ENCODE measurements at regions not wholly inside any gene's neighbourhood (a gene's known extent, or its start where the extent isn't known, plus 50 kb on each side); places are given as distances from the start of the nearest gene placed in this dataset.

DNA sequence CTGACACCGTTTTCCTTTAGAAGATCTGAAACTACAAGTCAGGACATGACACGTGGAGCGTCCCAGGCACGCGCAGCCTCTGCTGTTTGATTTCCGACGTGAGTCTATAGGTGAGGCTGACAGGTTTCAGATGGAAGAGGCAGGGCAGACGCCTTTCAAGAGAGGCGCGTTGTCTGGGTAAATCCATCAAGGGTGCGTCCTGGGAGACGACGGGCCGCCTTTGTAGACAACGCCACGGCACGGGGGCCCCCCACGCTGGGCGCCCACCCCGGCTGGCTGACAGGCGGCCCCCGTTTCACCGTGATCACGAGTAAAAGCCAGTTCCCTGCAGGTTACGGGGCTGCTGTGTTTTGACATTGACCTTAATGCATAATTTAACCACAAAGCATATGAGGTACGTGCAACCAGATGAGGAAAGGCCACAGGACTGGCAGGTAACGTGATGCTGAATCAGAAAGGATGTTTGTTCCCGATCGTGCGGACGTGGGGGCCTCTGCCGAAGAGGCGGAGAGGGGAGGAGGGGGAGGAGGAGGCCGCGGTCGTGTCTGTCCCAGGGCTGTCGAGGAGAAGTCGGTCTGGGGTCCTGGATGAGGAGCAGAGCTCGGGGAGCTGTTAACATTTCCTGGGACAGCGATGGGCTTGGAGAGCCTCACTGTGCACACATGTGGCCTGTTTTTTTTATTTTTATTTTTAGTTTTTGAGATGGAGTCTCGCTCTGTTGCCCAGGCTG, 51.1 kb upstream of the PPP2R3B start:
- WGBS: 72% methylated on average over 41 of the region's 41 CpGs
- Histone ChIP-seq H3K9me3 (ENCODE audit: control insufficient read depth in 2 of 2, insufficient read depth in 1 of 2, low read length in 1 of 2) (peaks cover 1 to 18% of the 10 kb centered on the region in 2 donors), H3K4me3 (ENCODE audit: low read length in 2 of 2) (no peak overlapping the region), H3K27ac (ENCODE audit: low read depth in 1 of 2, low read length in 1 of 2) (peak overlapping the region in 1 of 2 donors; percentile 31), H3K36me3 (ENCODE audit: control insufficient read depth in 2 of 2, insufficient read depth in 2 of 2, low read length in 1 of 2) (no peaks in the 10 kb centered on the region), H3K4me1 (ENCODE audit: control insufficient read depth in 2 of 2, insufficient read depth in 2 of 2, low read length in 2 of 2) (no peaks in the 10 kb centered on the region), H3K27me3 (ENCODE audit: control insufficient read depth in 2 of 2, insufficient read depth in 1 of 2, low read length in 1 of 2) (no peaks in the 10 kb centered on the region)
- DNase-seq (ENCODE audit: low read depth in 6 of 9, low spot score in 9 of 9): no peak

DNA sequence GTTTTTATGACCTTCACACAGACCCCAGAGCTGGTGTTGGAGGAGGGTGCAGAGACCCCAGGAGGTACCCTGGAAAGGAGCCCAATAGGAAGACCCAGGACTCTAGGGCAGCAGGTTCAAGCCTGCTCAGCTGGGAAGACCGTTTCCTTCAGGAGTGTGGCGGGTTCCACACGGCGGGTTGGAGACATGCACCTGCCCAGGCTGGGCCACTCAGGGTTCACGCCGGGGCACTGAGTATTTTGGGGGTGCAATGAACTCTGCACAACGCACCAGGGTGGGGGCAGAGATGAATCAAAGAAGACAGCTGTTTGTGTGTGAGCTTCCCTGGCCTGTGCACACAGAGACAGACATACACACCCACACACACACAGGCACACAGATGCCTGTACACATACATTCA, 52.5 kb upstream of the PPP2R3B start:
- no peak overlapping the region for H3K27ac ChIP-seq (ENCODE audit: low read depth in 1 of 2, low read length in 1 of 2)
- no peak overlapping the region for H3K4me3 ChIP-seq (ENCODE audit: low read length in 2 of 2)
- H3K9me3 ChIP-seq (ENCODE audit: control insufficient read depth in 2 of 2, insufficient read depth in 1 of 2, low read length in 1 of 2): peaks cover 1 to 18% of the 10 kb centered on the region in 2 donors
- H3K27me3 ChIP-seq (ENCODE audit: control insufficient read depth in 2 of 2, insufficient read depth in 1 of 2, low read length in 1 of 2): no peaks in the 10 kb centered on the region
- WGBS: 95% methylated on average over 7 of the region's 7 CpGs
- H3K4me1 ChIP-seq (ENCODE audit: control insufficient read depth in 2 of 2, insufficient read depth in 2 of 2, low read length in 2 of 2): no peaks in the 10 kb centered on the region
- H3K36me3 ChIP-seq (ENCODE audit: control insufficient read depth in 2 of 2, insufficient read depth in 2 of 2, low read length in 1 of 2): no peaks in the 10 kb centered on the region
- no peak for DNase-seq (ENCODE audit: low read depth in 6 of 9, low spot score in 9 of 9)

DNA sequence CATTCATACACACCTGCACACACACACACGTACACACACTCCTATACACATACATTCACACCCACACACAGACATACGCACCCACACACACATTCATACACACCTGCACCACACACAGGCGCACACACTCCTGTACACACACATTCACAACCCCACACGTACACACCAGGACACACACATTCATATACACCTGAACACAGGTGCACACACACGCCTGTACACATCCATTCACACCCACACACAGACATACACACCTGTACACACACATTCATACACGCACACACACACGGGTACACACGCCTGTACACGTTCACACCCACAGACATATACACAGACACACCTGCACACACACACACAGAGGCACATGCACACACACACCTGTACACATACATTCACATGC, 53.0 kb upstream of the PPP2R3B start:
- no peak overlapping the region for H3K4me3 ChIP-seq (ENCODE audit: low read length in 2 of 2)
- H3K36me3 ChIP-seq (ENCODE audit: control insufficient read depth in 2 of 2, insufficient read depth in 2 of 2, low read length in 1 of 2): no peaks in the 10 kb centered on the region
- H3K27me3 ChIP-seq (ENCODE audit: control insufficient read depth in 2 of 2, insufficient read depth in 1 of 2, low read length in 1 of 2): no peaks in the 10 kb centered on the region
- 95% methylated on average over 9 of the region's 9 CpGs for WGBS
- no peaks in the 10 kb centered on the region for H3K4me1 ChIP-seq (ENCODE audit: control insufficient read depth in 2 of 2, insufficient read depth in 2 of 2, low read length in 2 of 2)
- DNase-seq (ENCODE audit: low read depth in 6 of 9, low spot score in 9 of 9): no peak
- no peak overlapping the region for H3K27ac ChIP-seq (ENCODE audit: low read depth in 1 of 2, low read length in 1 of 2)
- H3K9me3 ChIP-seq (ENCODE audit: control insufficient read depth in 2 of 2, insufficient read depth in 1 of 2, low read length in 1 of 2): peaks cover 1 to 18% of the 10 kb centered on the region in 2 donors

DNA sequence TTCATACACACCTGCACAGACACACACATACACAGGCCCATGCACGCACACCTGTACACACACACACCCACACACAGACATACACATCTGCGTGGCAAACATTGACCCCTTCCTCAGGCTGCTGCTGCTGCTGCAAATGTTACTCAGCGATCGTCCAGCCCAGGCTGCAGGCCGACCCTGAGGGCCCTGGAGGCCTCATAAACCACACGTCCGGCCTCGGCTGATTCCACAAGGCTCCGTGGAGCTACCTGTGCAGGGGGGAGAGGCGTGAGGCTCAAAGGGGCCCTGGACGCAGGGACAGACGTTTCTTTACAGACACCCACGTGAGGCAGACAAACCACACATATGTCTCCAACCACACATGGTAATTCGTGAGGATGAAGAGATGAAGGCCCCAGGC, 53.9 kb upstream of the PPP2R3B start:
- Histone ChIP-seq H3K4me1 (ENCODE audit: control insufficient read depth in 2 of 2, insufficient read depth in 2 of 2, low read length in 2 of 2) (no peaks in the 10 kb centered on the region), H3K4me3 (ENCODE audit: low read length in 2 of 2) (no peak overlapping the region), H3K9me3 (ENCODE audit: control insufficient read depth in 2 of 2, insufficient read depth in 1 of 2, low read length in 1 of 2) (peaks cover 1 to 18% of the 10 kb centered on the region in 2 donors), H3K27ac (ENCODE audit: low read depth in 1 of 2, low read length in 1 of 2) (no peak overlapping the region), H3K27me3 (ENCODE audit: control insufficient read depth in 2 of 2, insufficient read depth in 1 of 2, low read length in 1 of 2) (no peaks in the 10 kb centered on the region), H3K36me3 (ENCODE audit: control insufficient read depth in 2 of 2, insufficient read depth in 2 of 2, low read length in 1 of 2) (no peaks in the 10 kb centered on the region)
- WGBS: 96% methylated on average over 14 of the region's 14 CpGs
- no peak for DNase-seq (ENCODE audit: low read depth in 6 of 9, low spot score in 9 of 9)

DNA sequence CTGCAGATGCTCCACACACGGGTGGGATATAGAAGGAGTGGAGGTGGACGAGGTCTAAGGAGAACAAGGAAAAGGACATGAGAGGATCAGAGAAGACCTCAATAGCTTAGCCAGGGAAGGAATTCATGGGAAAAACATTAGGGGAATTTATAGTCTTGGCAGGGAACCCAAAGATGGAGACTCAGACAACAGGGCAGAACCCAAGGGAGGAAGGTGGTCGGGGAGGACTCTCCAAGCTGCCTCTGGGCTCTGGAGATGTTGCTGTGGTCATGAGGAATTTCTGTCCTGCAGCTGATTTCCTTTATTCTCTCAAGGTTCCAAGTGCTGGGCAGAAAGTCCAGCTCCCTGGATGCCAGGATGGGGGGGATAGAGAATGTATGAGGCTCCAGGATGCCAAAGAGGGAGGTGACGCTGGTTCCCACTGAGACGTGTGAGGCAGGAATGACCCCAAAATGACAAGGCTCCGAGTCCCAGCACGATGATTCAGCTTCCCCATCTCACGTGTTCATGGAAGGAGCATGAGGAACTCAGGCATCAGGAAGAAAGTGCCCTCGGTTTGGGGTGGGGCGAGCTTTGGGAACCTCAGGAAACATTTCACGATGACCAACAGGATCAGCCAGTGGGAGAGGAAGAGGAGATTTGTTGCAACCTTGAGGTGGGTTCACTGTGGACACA, 57.0 kb upstream of the PPP2R3B start:
- Histone ChIP-seq H3K36me3 (ENCODE audit: control insufficient read depth in 2 of 2, insufficient read depth in 2 of 2, low read length in 1 of 2) (no peaks in the 10 kb centered on the region), H3K27me3 (ENCODE audit: control insufficient read depth in 2 of 2, insufficient read depth in 1 of 2, low read length in 1 of 2) (no peaks in the 10 kb centered on the region), H3K27ac (ENCODE audit: low read depth in 1 of 2, low read length in 1 of 2) (no peak overlapping the region), H3K4me3 (ENCODE audit: low read length in 2 of 2) (no peak overlapping the region), H3K9me3 (ENCODE audit: control insufficient read depth in 2 of 2, insufficient read depth in 1 of 2, low read length in 1 of 2) (peaks cover 1 to 11% of the 10 kb centered on the region in 2 donors), H3K4me1 (ENCODE audit: control insufficient read depth in 2 of 2, insufficient read depth in 2 of 2, low read length in 2 of 2) (no peaks in the 10 kb centered on the region)
- WGBS: 78% methylated on average over 11 of the region's 11 CpGs
- no peak for DNase-seq (ENCODE audit: low read depth in 6 of 9, low spot score in 9 of 9)

DNA sequence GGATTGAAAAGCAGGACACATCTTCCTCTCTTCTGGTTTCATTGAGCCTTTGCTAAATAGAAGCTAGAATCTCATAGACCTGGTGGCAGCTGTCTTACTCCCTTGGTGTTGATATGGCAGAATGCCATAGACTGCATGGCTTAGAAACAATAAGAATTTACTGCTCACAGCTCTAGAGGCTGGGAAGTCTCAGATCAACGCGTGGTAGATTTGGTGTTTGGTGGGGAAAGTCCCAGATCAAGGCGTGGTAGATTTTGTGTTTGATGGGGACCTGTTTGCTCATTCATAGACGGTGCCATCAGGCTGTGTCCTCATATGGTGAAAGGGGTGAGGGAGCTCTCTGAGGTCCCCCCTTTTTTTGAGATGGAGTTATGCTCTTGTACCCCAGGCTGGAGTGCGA, 57.6 kb upstream of the PPP2R3B start:
- 69% methylated on average over 5 of the region's 5 CpGs for WGBS

DNA sequence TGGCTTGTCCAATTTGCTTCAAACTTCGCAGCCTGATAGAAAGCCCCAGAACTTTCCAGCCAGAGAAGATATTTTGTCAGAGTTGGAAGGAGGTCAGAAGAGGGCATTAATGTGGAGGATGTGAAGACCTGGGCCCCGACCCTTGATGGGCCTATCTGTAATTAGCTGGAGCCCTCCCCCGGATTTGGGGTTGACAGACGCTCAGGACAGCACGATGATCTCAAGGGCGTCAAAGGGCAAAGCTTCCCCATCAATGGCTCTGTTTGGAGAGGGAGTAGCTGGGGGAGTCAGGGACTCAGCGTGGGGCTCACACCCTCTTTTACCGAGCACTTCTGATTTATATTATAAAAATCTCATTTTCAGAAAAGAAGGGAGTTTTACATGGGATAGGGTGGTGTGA, 59.0 kb upstream of the PPP2R3B start:
- Histone ChIP-seq H3K4me1 (ENCODE audit: control insufficient read depth in 2 of 2, insufficient read depth in 2 of 2, low read length in 2 of 2) (no peaks in the 10 kb centered on the region), H3K9me3 (ENCODE audit: control insufficient read depth in 2 of 2, insufficient read depth in 1 of 2, low read length in 1 of 2) (peaks cover 1 to 3% of the 10 kb centered on the region in 2 donors), H3K27me3 (ENCODE audit: control insufficient read depth in 2 of 2, insufficient read depth in 1 of 2, low read length in 1 of 2) (no peaks in the 10 kb centered on the region), H3K4me3 (ENCODE audit: low read length in 2 of 2) (no peak overlapping the region), H3K36me3 (ENCODE audit: control insufficient read depth in 2 of 2, insufficient read depth in 2 of 2, low read length in 1 of 2) (no peaks in the 10 kb centered on the region), H3K27ac (ENCODE audit: low read depth in 1 of 2, low read length in 1 of 2) (no peak overlapping the region)
- 69% methylated on average over 8 of the region's 8 CpGs for WGBS
- DNase-seq (ENCODE audit: low read depth in 6 of 9, low spot score in 9 of 9): no peak

More for the DNA sequence above, 57.6 kb upstream of the PPP2R3B start:
- Histone ChIP-seq H3K27ac (ENCODE audit: low read depth in 1 of 2, low read length in 1 of 2) (no peak overlapping the region), H3K27me3 (ENCODE audit: control insufficient read depth in 2 of 2, insufficient read depth in 1 of 2, low read length in 1 of 2) (no peaks in the 10 kb centered on the region), H3K4me1 (ENCODE audit: control insufficient read depth in 2 of 2, insufficient read depth in 2 of 2, low read length in 2 of 2) (no peaks in the 10 kb centered on the region), H3K9me3 (ENCODE audit: control insufficient read depth in 2 of 2, insufficient read depth in 1 of 2, low read length in 1 of 2) (peaks cover 1 to 9% of the 10 kb centered on the region in 2 donors), H3K4me3 (ENCODE audit: low read length in 2 of 2) (no peak overlapping the region), H3K36me3 (ENCODE audit: control insufficient read depth in 2 of 2, insufficient read depth in 2 of 2, low read length in 1 of 2) (no peaks in the 10 kb centered on the region)
- no peak for DNase-seq (ENCODE audit: low read depth in 6 of 9, low spot score in 9 of 9)

DNA sequence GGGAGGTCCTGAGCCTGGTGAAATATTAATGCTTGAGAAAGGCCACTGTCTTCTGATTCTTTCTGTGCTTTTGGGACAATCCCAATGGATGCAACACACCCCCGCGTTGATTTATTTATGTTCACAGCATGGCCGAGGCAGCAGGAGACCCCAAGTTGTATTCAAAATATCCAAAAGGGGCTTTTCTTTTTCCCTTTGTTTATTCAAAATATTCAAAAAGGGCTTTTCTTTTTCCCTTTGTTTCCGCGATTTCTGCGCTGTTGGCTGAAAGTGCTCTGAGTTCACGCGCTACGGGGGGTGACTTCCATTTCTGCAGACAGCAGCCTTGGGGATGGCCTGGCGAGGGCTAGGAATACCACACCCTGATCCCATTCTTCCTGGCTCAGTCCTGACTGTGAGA, 59.5 kb upstream of the PPP2R3B start:
- no peaks in the 10 kb centered on the region for H3K4me1 ChIP-seq (ENCODE audit: control insufficient read depth in 2 of 2, insufficient read depth in 2 of 2, low read length in 2 of 2)
- DNase-seq (ENCODE audit: low read depth in 6 of 9, low spot score in 9 of 9): no peak
- no peak overlapping the region for H3K27ac ChIP-seq (ENCODE audit: low read depth in 1 of 2, low read length in 1 of 2)
- H3K4me3 ChIP-seq (ENCODE audit: low read length in 2 of 2): no peak overlapping the region
- no peaks in the 10 kb centered on the region for H3K27me3 ChIP-seq (ENCODE audit: control insufficient read depth in 2 of 2, insufficient read depth in 1 of 2, low read length in 1 of 2)
- 49% methylated on average over 10 of the region's 10 CpGs for WGBS
- H3K36me3 ChIP-seq (ENCODE audit: control insufficient read depth in 2 of 2, insufficient read depth in 2 of 2, low read length in 1 of 2): no peaks in the 10 kb centered on the region
- peaks cover 1 to 3% of the 10 kb centered on the region in 2 donors for H3K9me3 ChIP-seq (ENCODE audit: control insufficient read depth in 2 of 2, insufficient read depth in 1 of 2, low read length in 1 of 2)

DNA sequence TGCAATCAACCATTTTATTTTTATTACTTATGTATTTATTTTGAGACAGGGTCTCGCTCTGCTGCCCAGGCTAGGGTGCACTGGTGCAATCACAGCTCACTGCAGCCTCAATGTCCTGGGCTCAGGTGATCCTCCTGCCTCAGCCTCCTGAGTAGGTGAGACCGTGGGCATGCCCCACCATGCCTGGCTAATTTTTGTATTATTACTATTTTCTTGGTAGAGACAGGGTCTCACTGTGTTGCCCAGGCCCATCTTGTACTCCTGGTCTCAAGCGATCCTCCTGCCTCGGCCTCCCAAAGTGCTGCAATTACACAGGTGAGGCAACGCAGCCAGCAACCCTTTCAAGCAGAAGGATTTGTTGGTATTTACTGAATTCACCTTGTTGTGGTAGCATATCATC, 60.3 kb upstream of the PPP2R3B start:
- H3K9me3 ChIP-seq (ENCODE audit: control insufficient read depth in 2 of 2, insufficient read depth in 1 of 2, low read length in 1 of 2): no peaks in the 10 kb centered on the region
- no peaks in the 10 kb centered on the region for H3K4me1 ChIP-seq (ENCODE audit: control insufficient read depth in 2 of 2, insufficient read depth in 2 of 2, low read length in 2 of 2)
- H3K27me3 ChIP-seq (ENCODE audit: control insufficient read depth in 2 of 2, insufficient read depth in 1 of 2, low read length in 1 of 2): no peaks in the 10 kb centered on the region
- no peak for DNase-seq (ENCODE audit: low read depth in 6 of 9, low spot score in 9 of 9)
- H3K27ac ChIP-seq (ENCODE audit: low read depth in 1 of 2, low read length in 1 of 2): no peak overlapping the region
- H3K36me3 ChIP-seq (ENCODE audit: control insufficient read depth in 2 of 2, insufficient read depth in 2 of 2, low read length in 1 of 2): no peaks in the 10 kb centered on the region
- WGBS: 96% methylated on average over 5 of the region's 5 CpGs
- no peak overlapping the region for H3K4me3 ChIP-seq (ENCODE audit: low read length in 2 of 2)

Data from thymus (tissue), 11 donors.